HFFc6 (cell line): ENCODE measurements at regions not wholly inside any gene's neighbourhood (a gene's known extent, or its start where the extent isn't known, plus 50 kb on each side); places are given as distances from the start of the nearest gene placed in this dataset.

Source experiments
- DNase-seq: peaks from one replicate; pipeline ENCODE4 v3.0.0-alpha.2; 2018
- H3K27ac Mint-ChIP-seq: 2 replicates; pipeline ENCODE4 v1.8.0; 2020; ENCODE audit warnings: mild to moderate bottlenecking, mixed read lengths
- H3K27me3 Mint-ChIP-seq: 2 replicates; pipeline ENCODE4 v1.8.0; 2021; ENCODE audit warnings: mild to moderate bottlenecking, moderate library complexity, mixed read lengths; ENCODE audit not compliant: insufficient read depth
- H3K36me3 Mint-ChIP-seq: 2 replicates; pipeline ENCODE4 v1.8.0; 2021; ENCODE audit warnings: low read depth, mixed read lengths
- H3K4me1 Mint-ChIP-seq: 2 replicates; pipeline ENCODE4 v1.8.0; 2020; ENCODE audit warnings: low read depth, mixed read lengths
- H3K4me3 Mint-ChIP-seq: 2 replicates; pipeline ENCODE4 v1.8.0; 2020; ENCODE audit warnings: mild to moderate bottlenecking, moderate library complexity, mixed read lengths
- H3K9me3 Mint-ChIP-seq: 2 replicates; pipeline ENCODE4 v1.8.0; 2020; ENCODE audit warnings: mild to moderate bottlenecking, mixed read lengths
- CTCF ChIP-seq: fragments of 200-600 bp; sonication (generic); IDR thresholded peaks from 2 replicates; pipeline ENCODE4 v1.5.0; 2021; ENCODE audit warnings: antibody characterized with exemption, mild to moderate bottlenecking

- DNase-seq = no peak
- no peaks in the 10 kb centered on the region for H3K4me1 Mint-ChIP-seq
- no peaks in the 10 kb centered on the region for H3K9me3 Mint-ChIP-seq
- H3K27me3 Mint-ChIP-seq = no peaks in the 10 kb centered on the region
- TF ChIP-seq CTCF = no peak
- no peak overlapping the region for H3K27ac Mint-ChIP-seq
- H3K4me3 Mint-ChIP-seq = no peak overlapping the region
- no peaks in the 10 kb centered on the region for H3K36me3 Mint-ChIP-seq
Measured at GRCh38 chr13:78777976-78778375, 119.0 kb upstream of the OBI1 start.

GRCh38 chr13:78777396-78777795 is 118.4 kb upstream of the OBI1 start:
- Mint-ChIP-seq H3K9me3 (no peaks in the 10 kb centered on the region), H3K4me1 (no peaks in the 10 kb centered on the region), H3K36me3 (no peaks in the 10 kb centered on the region), H3K27me3 (no peaks in the 10 kb centered on the region), H3K4me3 (no peak overlapping the region), H3K27ac (no peak overlapping the region)
- DNase-seq = no peak
- TF ChIP-seq CTCF = no peak

DNA sequence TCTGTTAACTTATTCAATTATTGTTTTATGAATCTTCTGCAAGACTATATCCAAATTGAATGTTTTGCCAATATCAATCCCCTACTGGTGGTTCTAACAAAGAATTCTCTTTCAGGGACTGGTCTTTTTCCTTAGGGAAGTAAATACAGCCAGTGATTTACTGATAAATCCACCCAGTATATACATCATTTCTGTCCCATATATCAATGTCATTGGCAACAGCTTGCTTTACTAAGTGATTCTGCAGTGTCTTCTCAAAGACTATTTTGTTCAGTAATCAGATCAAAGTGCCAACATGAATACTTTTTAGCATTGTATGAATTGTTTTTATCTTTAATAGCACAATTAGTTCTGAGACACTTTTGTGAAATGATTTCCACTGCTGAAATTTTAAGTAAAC is 114.0 kb upstream of the OBI1 start:
- Mint-ChIP-seq H3K27ac (no peak overlapping the region), H3K4me3 (no peak overlapping the region), H3K4me1 (no peaks in the 10 kb centered on the region), H3K27me3 (no peaks in the 10 kb centered on the region), H3K36me3 (no peaks in the 10 kb centered on the region), H3K9me3 (peaks cover 8% of the 10 kb centered on the region)
- TF ChIP-seq CTCF = no peak
- DNase-seq = no peak

- Mint-ChIP-seq H3K27ac (no peak overlapping the region), H3K9me3 (peaks cover 16% of the 10 kb centered on the region), H3K36me3 (no peaks in the 10 kb centered on the region), H3K27me3 (no peaks in the 10 kb centered on the region), H3K4me1 (no peaks in the 10 kb centered on the region), H3K4me3 (no peak overlapping the region)
- DNase-seq = no peak
- no peak for TF ChIP-seq CTCF
Measured at GRCh38 chr13:78770601-78771000, 111.6 kb upstream of the OBI1 start.

GRCh38 chr13:78768950-78769349 is 110.0 kb upstream of the OBI1 start:
- TF ChIP-seq CTCF = no peak
- no peak overlapping the region for H3K4me3 Mint-ChIP-seq
- no peaks in the 10 kb centered on the region for H3K4me1 Mint-ChIP-seq
- H3K9me3 Mint-ChIP-seq = peaks cover 16% of the 10 kb centered on the region
- no peak for DNase-seq
- no peak overlapping the region for H3K27ac Mint-ChIP-seq
- no peaks in the 10 kb centered on the region for H3K36me3 Mint-ChIP-seq
- no peaks in the 10 kb centered on the region for H3K27me3 Mint-ChIP-seq

DNA sequence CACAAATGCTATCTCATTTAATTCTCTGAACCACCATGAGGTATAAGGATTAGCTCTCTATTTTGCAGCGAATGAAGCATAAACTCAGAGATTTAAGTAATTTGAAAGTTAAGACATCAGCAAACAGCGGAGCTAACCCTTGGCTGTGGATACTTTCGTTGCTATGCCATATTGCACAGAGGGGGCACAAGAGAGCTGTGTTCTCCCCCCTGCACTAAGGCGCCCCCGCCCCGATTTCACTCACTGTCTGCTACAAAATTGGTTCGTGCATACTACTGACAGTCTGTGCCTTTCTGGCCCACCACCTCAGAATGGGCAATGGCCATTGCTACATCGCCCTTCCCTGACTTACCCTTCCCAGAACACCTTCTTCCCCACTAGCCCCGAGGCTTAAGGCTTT is 105.7 kb upstream of the OBI1 start:
- TF ChIP-seq CTCF = no peak
- Mint-ChIP-seq H3K4me3 (no peak overlapping the region), H3K27me3 (no peaks in the 10 kb centered on the region), H3K9me3 (peaks cover 12% of the 10 kb centered on the region), H3K36me3 (no peaks in the 10 kb centered on the region), H3K4me1 (no peaks in the 10 kb centered on the region), H3K27ac (no peak overlapping the region)
- no peak for DNase-seq
